ENCODE measurements at regions not wholly inside any gene's neighbourhood (a gene's known extent, or its start where the extent isn't known, plus 50 kb on each side); places are given as distances from the start of the nearest gene placed in this dataset.

DNA sequence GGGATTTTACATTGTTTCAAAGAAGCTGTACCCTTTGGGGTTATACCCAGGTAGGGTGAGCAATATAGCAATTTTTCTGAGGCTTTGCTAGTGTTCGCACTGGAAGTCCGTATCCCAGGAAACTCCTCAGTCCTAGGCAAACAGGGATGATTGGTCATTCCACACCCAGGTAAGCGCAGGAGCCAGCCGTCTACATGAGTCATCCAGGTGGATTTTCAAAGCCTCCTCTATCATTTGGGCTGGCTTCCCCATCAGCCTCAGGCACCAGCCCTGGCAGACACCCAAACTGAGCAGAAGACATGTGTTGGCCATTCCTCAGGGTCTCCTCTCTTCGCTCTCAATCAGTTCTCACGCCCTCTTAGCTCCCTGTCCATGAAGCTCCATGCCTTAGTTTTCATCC is 135.6 kb downstream of the AIPL1 start:
- H3K9ac ChIP-seq (ENCODE audit: low read depth, low read length, poor library complexity, severe bottlenecking), result no peak overlapping the region
- H4K20me1 ChIP-seq (ENCODE audit: insufficient read depth, low read length, poor library complexity, severe bottlenecking), result no peaks in the 10 kb centered on the region
- H3K9me3 ChIP-seq (ENCODE audit: insufficient read depth, low read depth, low read length), result no peaks in the 10 kb centered on the region
- no peaks in the 10 kb centered on the region for H3K79me2 ChIP-seq (ENCODE audit: insufficient read depth, low read length)
- no peak overlapping the region for H3K4me2 ChIP-seq (ENCODE audit: low read depth, low read length, poor library complexity, severe bottlenecking)
- no peaks in the 10 kb centered on the region for H3K27me3 ChIP-seq (ENCODE audit: insufficient read depth, low read length, poor library complexity, severe bottlenecking)
- TF ChIP-seq EZH2phosphoT487 (IDR thresholded peaks at IDR 0.05; ENCODE audit: borderline replicate concordance), result no peak
- TF ChIP-seq, protein P1, sequence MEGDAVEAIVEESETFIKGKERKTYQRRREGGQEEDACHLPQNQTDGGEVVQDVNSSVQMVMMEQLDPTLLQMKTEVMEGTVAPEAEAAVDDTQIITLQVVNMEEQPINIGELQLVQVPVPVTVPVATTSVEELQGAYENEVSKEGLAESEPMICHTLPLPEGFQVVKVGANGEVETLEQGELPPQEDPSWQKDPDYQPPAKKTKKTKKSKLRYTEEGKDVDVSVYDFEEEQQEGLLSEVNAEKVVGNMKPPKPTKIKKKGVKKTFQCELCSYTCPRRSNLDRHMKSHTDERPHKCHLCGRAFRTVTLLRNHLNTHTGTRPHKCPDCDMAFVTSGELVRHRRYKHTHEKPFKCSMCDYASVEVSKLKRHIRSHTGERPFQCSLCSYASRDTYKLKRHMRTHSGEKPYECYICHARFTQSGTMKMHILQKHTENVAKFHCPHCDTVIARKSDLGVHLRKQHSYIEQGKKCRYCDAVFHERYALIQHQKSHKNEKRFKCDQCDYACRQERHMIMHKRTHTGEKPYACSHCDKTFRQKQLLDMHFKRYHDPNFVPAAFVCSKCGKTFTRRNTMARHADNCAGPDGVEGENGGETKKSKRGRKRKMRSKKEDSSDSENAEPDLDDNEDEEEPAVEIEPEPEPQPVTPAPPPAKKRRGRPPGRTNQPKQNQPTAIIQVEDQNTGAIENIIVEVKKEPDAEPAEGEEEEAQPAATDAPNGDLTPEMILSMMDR (conservative IDR thresholded peaks at IDR 0.05; ENCODE audit: low read length), result no peak
- no peak overlapping the region for H3K4me3 ChIP-seq (ENCODE audit: low read length, poor library complexity, severe bottlenecking)
- H3K4me1 ChIP-seq (ENCODE audit: insufficient read depth, low read length, poor library complexity, severe bottlenecking), result no peaks in the 10 kb centered on the region
- H3K9me2 ChIP-seq (replicated peaks; ENCODE audit: low read depth, low read length), result no peaks in the 10 kb centered on the region
- H3F3A ChIP-seq (ENCODE audit: low read depth), result no peaks in the 10 kb centered on the region
- H3K36me3 ChIP-seq (ENCODE audit: insufficient read depth, low read length), result no peaks in the 10 kb centered on the region
- H2AFZ ChIP-seq (ENCODE audit: low read length), result no peak overlapping the region

DNA sequence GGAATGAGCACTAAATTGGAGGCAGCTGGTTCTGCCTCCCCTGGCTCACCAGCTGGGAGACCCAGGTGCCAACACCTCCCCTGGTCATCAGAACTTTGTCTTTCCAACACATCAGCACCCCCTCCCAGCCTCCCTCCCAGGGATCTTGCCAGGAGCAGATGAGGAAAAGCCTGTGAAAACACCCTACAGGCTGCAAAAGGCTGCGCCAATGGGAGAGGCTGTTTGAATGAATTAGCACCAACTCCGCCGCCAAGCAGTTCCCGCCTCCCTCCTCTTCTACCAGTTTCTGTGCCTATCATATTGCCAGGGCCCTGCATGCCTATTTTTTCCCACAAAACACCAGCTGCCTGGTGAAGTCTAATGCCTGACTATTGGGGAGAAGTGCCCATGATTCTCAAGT is 137.0 kb downstream of the AIPL1 start:
- Histone ChIP-seq H2AFZ (ENCODE audit: low read length) (no peak overlapping the region), H3K4me2 (ENCODE audit: low read depth, low read length, poor library complexity, severe bottlenecking) (no peak overlapping the region), H3K4me1 (ENCODE audit: insufficient read depth, low read length, poor library complexity, severe bottlenecking) (no peaks in the 10 kb centered on the region), H3K79me2 (ENCODE audit: insufficient read depth, low read length) (no peaks in the 10 kb centered on the region), H3K9me2 (replicated peaks; ENCODE audit: low read depth, low read length) (no peaks in the 10 kb centered on the region), H3F3A (ENCODE audit: low read depth) (no peaks in the 10 kb centered on the region), H3K9me3 (ENCODE audit: insufficient read depth, low read depth, low read length) (no peaks in the 10 kb centered on the region), H3K9ac (ENCODE audit: low read depth, low read length, poor library complexity, severe bottlenecking) (no peak overlapping the region), H4K20me1 (ENCODE audit: insufficient read depth, low read length, poor library complexity, severe bottlenecking) (no peaks in the 10 kb centered on the region), H3K27me3 (ENCODE audit: insufficient read depth, low read length, poor library complexity, severe bottlenecking) (no peaks in the 10 kb centered on the region), H3K36me3 (ENCODE audit: insufficient read depth, low read length) (no peaks in the 10 kb centered on the region), H3K4me3 (ENCODE audit: low read length, poor library complexity, severe bottlenecking) (no peak overlapping the region)
- TF ChIP-seq, protein P1 (conservative IDR thresholded peaks at IDR 0.05; ENCODE audit: low read length), result no peak
- no peak for TF ChIP-seq EZH2phosphoT487 (IDR thresholded peaks at IDR 0.05; ENCODE audit: borderline replicate concordance)

DNA sequence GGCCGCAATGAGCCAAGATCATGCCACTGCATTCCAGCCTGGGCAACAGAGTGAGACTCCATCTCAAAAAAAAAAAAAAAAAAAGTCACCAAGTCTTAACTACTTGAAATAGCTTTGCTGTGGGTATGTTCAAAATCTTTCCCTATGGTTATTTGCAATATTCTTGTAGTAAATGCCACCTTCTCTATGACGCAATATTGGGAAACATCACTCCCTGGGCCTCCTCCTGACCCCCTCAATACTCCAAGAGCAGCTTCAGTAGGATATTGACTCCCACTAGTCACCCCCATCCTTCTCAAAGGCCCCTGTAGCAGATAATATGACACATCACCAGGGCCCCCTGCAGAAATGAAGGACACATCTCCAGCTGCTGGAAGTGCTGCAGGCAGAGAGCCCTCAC is 137.8 kb downstream of the AIPL1 start:
- no peaks in the 10 kb centered on the region for H3K4me1 ChIP-seq (ENCODE audit: insufficient read depth, low read length, poor library complexity, severe bottlenecking)
- H3K9me3 ChIP-seq (ENCODE audit: insufficient read depth, low read depth, low read length), result no peaks in the 10 kb centered on the region
- H3K9me2 ChIP-seq (replicated peaks; ENCODE audit: low read depth, low read length), result no peaks in the 10 kb centered on the region
- no peak for TF ChIP-seq EZH2phosphoT487 (IDR thresholded peaks at IDR 0.05; ENCODE audit: borderline replicate concordance)
- TF ChIP-seq, protein P1 (conservative IDR thresholded peaks at IDR 0.05; ENCODE audit: low read length), result no peak
- H3K79me2 ChIP-seq (ENCODE audit: insufficient read depth, low read length), result no peaks in the 10 kb centered on the region
- no peak overlapping the region for H2AFZ ChIP-seq (ENCODE audit: low read length)
- no peaks in the 10 kb centered on the region for H3K36me3 ChIP-seq (ENCODE audit: insufficient read depth, low read length)
- no peaks in the 10 kb centered on the region for H3F3A ChIP-seq (ENCODE audit: low read depth)
- no peaks in the 10 kb centered on the region for H3K27me3 ChIP-seq (ENCODE audit: insufficient read depth, low read length, poor library complexity, severe bottlenecking)
- no peak overlapping the region for H3K9ac ChIP-seq (ENCODE audit: low read depth, low read length, poor library complexity, severe bottlenecking)
- H3K4me2 ChIP-seq (ENCODE audit: low read depth, low read length, poor library complexity, severe bottlenecking), result no peak overlapping the region
- H3K4me3 ChIP-seq (ENCODE audit: low read length, poor library complexity, severe bottlenecking), result no peak overlapping the region
- no peaks in the 10 kb centered on the region for H4K20me1 ChIP-seq (ENCODE audit: insufficient read depth, low read length, poor library complexity, severe bottlenecking)
